IMR-90 (cell line): ENCODE measurements at regions not wholly inside any gene's neighbourhood (a gene's known extent, or its start where the extent isn't known, plus 50 kb on each side); places are given as distances from the start of the nearest gene placed in this dataset.

ENCODE experiments used
- ATAC-seq: fragments of 200-7000 bp; cut with Tn5 transposase; 2 replicates; pipeline ENCODE4 v1.9.1; 2020; ENCODE audit warnings: low read depth, mild to moderate bottlenecking, moderate library complexity
- BruUV-seq: library from RNA; stranded (reverse); fragments of 400-500 nt; replicated peaks from 2 replicates; lab custom pipeline; 2021; lab: Mats Ljungman, UMichigan
- CTCF ChIA-PET: fragments of 300-600 bp; formaldehyde crosslinking; extraction: SDS; loops from one replicate; lab custom pipeline; 2021; ENCODE audit warnings: antibody characterized with exemption; lab: Yijun Ruan, JAX
- POLR2A ChIA-PET: fragments of 300-600 bp; sonication (Branson Sonifier 250); formaldehyde crosslinking; loops from one replicate; lab custom pipeline; 2022; ENCODE audit warnings: antibody characterized with exemption; ENCODE audit not compliant: unreplicated experiment; lab: Charles Lee
- DNase-seq: peaks from one replicate; pipeline ENCODE4 v3.0.0; 2013
- H2AFZ ChIP-seq: replicated peaks from 2 replicates; pipeline ENCODE3; 2013; ENCODE audit warnings: low read length, mild to moderate bottlenecking; ENCODE audit not compliant: poor library complexity
- H2AK5ac ChIP-seq: 2 replicates; pipeline ENCODE4 v1.6.1; 2013; ENCODE audit warnings: low read depth, low read length, inconsistent platforms
- H2AK9ac ChIP-seq: replicated peaks from 2 replicates; pipeline ENCODE3; 2013; ENCODE audit warnings: mild to moderate bottlenecking, low read depth, low read length, moderate library complexity; ENCODE audit not compliant: poor library complexity
- H2BK120ac ChIP-seq: 2 replicates; pipeline ENCODE4 v1.6.1; 2013; ENCODE audit warnings: low read depth, low read length, inconsistent platforms
- H2BK15ac ChIP-seq: 3 replicates; pipeline ENCODE4 v1.6.1; 2013; ENCODE audit warnings: low read depth, low read length, inconsistent platforms
- H2BK20ac ChIP-seq: 2 replicates; pipeline ENCODE4 v1.6.1; 2013; ENCODE audit warnings: low read depth, mild to moderate bottlenecking, inconsistent platforms, low read length, moderate library complexity
- H2BK5ac ChIP-seq: 2 replicates; pipeline ENCODE4 v1.6.1; 2013; ENCODE audit warnings: mild to moderate bottlenecking, low read depth, low read length, inconsistent platforms; ENCODE audit not compliant: poor library complexity, severe bottlenecking
- H3K14ac ChIP-seq: replicated peaks from 2 replicates; pipeline ENCODE4 v1.6.1; 2013; ENCODE audit warnings: low read depth, low read length, inconsistent platforms
- H3K18ac ChIP-seq: 2 replicates; pipeline ENCODE4 v1.6.1; 2013; ENCODE audit warnings: low read depth, low read length, control low read depth
- H3K23ac ChIP-seq: 2 replicates; pipeline ENCODE4 v1.6.1; 2013; ENCODE audit warnings: low read depth, low read length, inconsistent platforms
- H3K27ac ChIP-seq: 2 replicates; pipeline ENCODE4 v1.5.1; 2013; ENCODE audit warnings: mild to moderate bottlenecking, control low read depth, low read length; ENCODE audit not compliant: insufficient read depth
- H3K27me3 ChIP-seq: 2 replicates; pipeline ENCODE4 v1.6.1; 2013; ENCODE audit warnings: low read length; ENCODE audit not compliant: control insufficient read depth, insufficient read depth
- H3K36me3 ChIP-seq: 2 replicates; pipeline ENCODE4 v1.6.1; 2013; ENCODE audit warnings: low read length, mixed read lengths; ENCODE audit not compliant: control insufficient read depth, insufficient read depth
- H3K4ac ChIP-seq: 2 replicates; pipeline ENCODE4 v1.6.1; 2013; ENCODE audit warnings: low read depth, low read length, inconsistent platforms
- H3K4me1 ChIP-seq: 2 replicates; pipeline ENCODE4 v1.6.1; 2013; ENCODE audit warnings: low read length, mixed read lengths; ENCODE audit not compliant: control insufficient read depth, insufficient read depth
- H3K4me2 ChIP-seq: 2 replicates; pipeline ENCODE4 v1.6.1; 2013; ENCODE audit warnings: low read depth, mild to moderate bottlenecking, control low read depth, low read length, moderate library complexity
- H3K4me3 ChIP-seq: 2 replicates; pipeline ENCODE4 v1.5.1; 2013; ENCODE audit warnings: low read depth, mild to moderate bottlenecking, control low read depth, low read length, moderate library complexity; ENCODE audit not compliant: insufficient read depth
- H3K56ac ChIP-seq: 2 replicates; pipeline ENCODE4 v1.6.1; 2013; ENCODE audit warnings: low read length, inconsistent platforms; ENCODE audit not compliant: insufficient read depth; ENCODE audit errors: extremely low read depth
- H3K79me1 ChIP-seq, 2 experiments: 2 replicates each; pipeline ENCODE4 v1.6.1; 2013; ENCODE audit warnings: low read length in 2 of 2, inconsistent platforms in 1 of 2, low read depth in 1 of 2
- H3K9ac ChIP-seq: 2 replicates; pipeline ENCODE4 v1.6.1; 2013; ENCODE audit warnings: low read depth, low read length, control low read depth
- H3K9me1 ChIP-seq: 2 replicates; pipeline ENCODE4 v1.6.1; 2013; ENCODE audit warnings: low read length, inconsistent platforms; ENCODE audit not compliant: insufficient read depth
- H3K9me3 ChIP-seq: 2 replicates; pipeline ENCODE4 v1.6.1; 2013; ENCODE audit warnings: low read length; ENCODE audit not compliant: control insufficient read depth, insufficient read depth
- H4K20me1 ChIP-seq: 2 replicates; pipeline ENCODE4 v1.6.1; 2013; ENCODE audit warnings: low read length, inconsistent platforms; ENCODE audit not compliant: insufficient read depth
- H4K5ac ChIP-seq: 2 replicates; pipeline ENCODE4 v1.6.1; 2013; ENCODE audit warnings: mild to moderate bottlenecking, low read depth, low read length, control low read depth
- H4K8ac ChIP-seq, 2 experiments: 2 replicates each; pipeline ENCODE4 v1.6.1; 2013; ENCODE audit warnings: low read depth in 2 of 2, low read length in 2 of 2, control low read depth in 1 of 2, inconsistent platforms in 1 of 2
- H4K91ac ChIP-seq: 2 replicates; pipeline ENCODE4 v1.6.1; 2013; ENCODE audit warnings: low read depth, low read length, inconsistent platforms; ENCODE audit not compliant: insufficient read depth
- BHLHE40 ChIP-seq: fragments of 150-350 bp; IDR thresholded peaks from 2 replicates; pipeline ENCODE4 v1.6.1; 2016; ENCODE audit warnings: mild to moderate bottlenecking, low read depth, low read length
- MAZ ChIP-seq: IDR thresholded peaks from 2 replicates; pipeline ENCODE4 v1.6.1; 2012; ENCODE audit warnings: low read depth, mild to moderate bottlenecking, low read length, improper control_type of control experiment, moderate library complexity, borderline replicate concordance
- MXI1 ChIP-seq: IDR thresholded peaks from 2 replicates; pipeline ENCODE4 v1.6.1; 2012; ENCODE audit warnings: low read depth, mild to moderate bottlenecking, low read length, moderate library complexity, borderline replicate concordance
- NFE2L2 ChIP-seq: fragments of 150-350 bp; IDR thresholded peaks from 2 replicates; pipeline ENCODE4 v1.6.1; 2016; ENCODE audit warnings: low read depth, mild to moderate bottlenecking, low read length
- RAD21 ChIP-seq: IDR thresholded peaks from 2 replicates; pipeline ENCODE4 v1.6.1; 2012; ENCODE audit warnings: low read length, improper control_type of control experiment
- RCOR1 ChIP-seq: IDR thresholded peaks from 2 replicates; pipeline ENCODE4 v1.6.1; 2012; ENCODE audit warnings: mild to moderate bottlenecking, low read length, improper control_type of control experiment; ENCODE audit not compliant: insufficient replicate concordance
- WGBS, 2 experiments: methylation state at CpG; one replicate each; pipeline versions ENCODE4 v1.1.5 to v1.1.7; 2013; ENCODE audit warnings: missing lambda C conversion rate in 2 of 2; ENCODE audit not compliant: insufficient read length in 1 of 2; ENCODE audit errors: extremely low coverage in 2 of 2; 5-methylcytosine and 5-hydroxymethylcytosine counted together
- dilution Hi-C: fragments of 300-500 bp; cut with HindIII; formaldehyde crosslinking; loops from one replicate; pipeline ENCODE4 v1.14.3; 2018; ENCODE audit warnings: low sequenced_read_pairs; ENCODE audit not compliant: unreplicated experiment
- in situ Hi-C: fragments of 300-500 bp; cut with MboI; formaldehyde crosslinking; loops from 3 replicates; pipeline ENCODE4 v1.14.3; 2019; ENCODE audit warnings: low sequenced_read_pairs, inconsistent platforms, mixed read lengths
- intact Hi-C: fragments of 100-400 bp; cut with micrococcal nuclease; formaldehyde crosslinking; loops from 2 replicates; pipeline ENCODE4 v1.10.0; 2022
- TF ChIP-seq, protein P1 (sequence below): fragments of 150-350 bp; IDR thresholded peaks from 2 replicates; pipeline ENCODE4 v1.6.1; 2017; ENCODE audit warnings: mild to moderate bottlenecking, antibody characterized with exemption, low read length, low read depth

DNA sequence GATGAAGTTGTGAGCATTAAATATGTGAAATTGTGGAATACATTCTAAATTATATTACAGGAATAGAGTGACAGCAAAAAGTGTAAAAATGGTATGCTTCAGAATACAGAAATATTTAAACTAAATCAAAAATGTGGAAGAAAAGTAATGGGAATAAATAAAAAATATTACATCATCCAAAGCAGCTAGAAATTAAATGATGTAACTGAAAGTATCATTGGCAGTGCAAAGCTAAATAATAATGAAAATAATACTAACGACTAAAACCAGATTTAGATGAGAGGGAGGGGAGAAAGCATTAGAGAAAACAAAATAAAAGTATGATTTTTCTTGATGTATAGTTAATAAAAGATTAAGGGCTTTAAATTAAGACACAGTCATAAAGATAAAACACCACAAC is 1104.0 kb downstream of the EPHA7 start:
- H4K5ac ChIP-seq: no peak overlapping the region
- H2BK15ac ChIP-seq: no peak overlapping the region
- no peaks in the 10 kb centered on the region for H3K79me1 ChIP-seq
- no peak overlapping the region for H3K56ac ChIP-seq
- no peak overlapping the region for H2BK5ac ChIP-seq
- H3K4ac ChIP-seq: no peak overlapping the region
- TF ChIP-seq RAD21: no peak
- TF ChIP-seq MXI1: no peak
- TF ChIP-seq NFE2L2: no peak
- no peak for TF ChIP-seq BHLHE40
- TF ChIP-seq, protein P1, sequence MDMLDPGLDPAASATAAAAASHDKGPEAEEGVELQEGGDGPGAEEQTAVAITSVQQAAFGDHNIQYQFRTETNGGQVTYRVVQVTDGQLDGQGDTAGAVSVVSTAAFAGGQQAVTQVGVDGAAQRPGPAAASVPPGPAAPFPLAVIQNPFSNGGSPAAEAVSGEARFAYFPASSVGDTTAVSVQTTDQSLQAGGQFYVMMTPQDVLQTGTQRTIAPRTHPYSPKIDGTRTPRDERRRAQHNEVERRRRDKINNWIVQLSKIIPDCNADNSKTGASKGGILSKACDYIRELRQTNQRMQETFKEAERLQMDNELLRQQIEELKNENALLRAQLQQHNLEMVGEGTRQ: no peak
- TF ChIP-seq MAZ: no peak
- no peak for TF ChIP-seq RCOR1
- H4K91ac ChIP-seq: no peak overlapping the region
- H3K9me3 ChIP-seq: no peaks in the 10 kb centered on the region
- H2AK5ac ChIP-seq: no peak overlapping the region
- BruUV-seq: no TSS peak
- H2BK120ac ChIP-seq: no peak overlapping the region
- no peaks in the 10 kb centered on the region for H3K27me3 ChIP-seq
- no peak overlapping the region for H3K23ac ChIP-seq
- H2AFZ ChIP-seq: no peak overlapping the region
- ATAC-seq (no peak), DNase-seq (no peak)
- no peaks in the 10 kb centered on the region for H3K9me1 ChIP-seq
- intact Hi-C loops (no loop called here), in situ Hi-C loops (no loop called here), dilution Hi-C loops (no loop called here)
- no peaks in the 10 kb centered on the region for H4K20me1 ChIP-seq
- no peak overlapping the region for H3K4me3 ChIP-seq
- H3K4me2 ChIP-seq: no peak overlapping the region
- no peaks in the 10 kb centered on the region for H3K4me1 ChIP-seq
- no peak overlapping the region for H4K8ac ChIP-seq
- no peak overlapping the region for H3K14ac ChIP-seq
- CTCF ChIA-PET: no interaction called here
- no peak overlapping the region for H3K18ac ChIP-seq
- no peak overlapping the region for H2AK9ac ChIP-seq
- H3K9ac ChIP-seq: no peak overlapping the region
- POLR2A ChIA-PET: no interaction called here
- H2BK20ac ChIP-seq: no peak overlapping the region
- no peaks in the 10 kb centered on the region for H3K36me3 ChIP-seq
- no peak overlapping the region for H3K27ac ChIP-seq
- WGBS, 2 experiments: no CpG with 5 or more reads among the region's 1 CpG
